ENCODE measurements at regions not wholly inside any gene's neighbourhood (a gene's known extent, or its start where the extent isn't known, plus 50 kb on each side); places are given as distances from the start of the nearest gene placed in this dataset.
"Not testable (repeated sequence)": the region's sequence is repeated elsewhere in the genome, so short reads cannot be mapped to it uniquely, and the experiment has no call there.

- DNase-seq, result no peak
Observed at GRCh38 chr3:137641879-137642704, 122.0 kb upstream of the SOX14 start.

DNA sequence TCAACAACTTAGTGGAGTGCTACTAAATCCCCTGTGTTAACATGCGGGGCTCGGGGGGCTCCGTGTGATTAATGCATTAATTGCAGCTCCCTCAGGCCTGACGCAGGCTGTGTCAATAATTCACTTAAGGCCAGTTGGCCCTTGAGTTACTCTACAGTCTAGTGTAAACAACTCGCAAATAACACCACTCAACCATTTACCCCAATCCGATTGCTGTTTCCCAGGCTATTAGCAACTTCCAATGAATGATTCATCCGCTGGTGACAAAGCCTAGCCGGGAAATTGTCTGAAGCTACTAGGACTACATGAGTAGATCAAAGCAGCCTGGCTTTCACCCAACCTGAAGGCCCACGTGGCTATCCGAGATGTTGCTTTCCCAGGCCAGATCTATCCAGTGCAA, 121.3 kb upstream of the SOX14 start:
- DNase-seq, result no peak

DNA sequence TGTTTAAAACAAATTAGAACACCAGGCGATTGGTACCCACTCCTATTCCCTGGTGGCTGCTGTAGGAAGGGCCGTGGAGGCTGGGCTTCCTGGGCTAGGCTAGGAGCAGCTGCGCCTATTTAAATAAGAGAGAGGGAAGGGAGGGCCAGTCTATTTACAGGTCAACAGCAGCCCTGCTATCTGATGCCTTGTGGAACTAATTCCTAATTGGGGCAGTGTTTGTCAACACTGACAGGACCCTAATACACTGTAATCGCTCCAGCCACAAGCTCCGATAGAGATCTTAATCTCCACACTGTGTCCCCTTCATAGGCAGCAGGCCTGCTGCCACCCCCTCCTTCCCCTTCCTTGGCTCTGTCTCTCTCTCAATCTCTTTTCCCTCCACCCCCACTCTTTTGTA, 116.9 kb upstream of the SOX14 start:
- DNase-seq, result no peak

GRCh38 chr3:137669519-137670060, 94.5 kb upstream of the SOX14 start:
- DNase-seq, result no peak

DNA sequence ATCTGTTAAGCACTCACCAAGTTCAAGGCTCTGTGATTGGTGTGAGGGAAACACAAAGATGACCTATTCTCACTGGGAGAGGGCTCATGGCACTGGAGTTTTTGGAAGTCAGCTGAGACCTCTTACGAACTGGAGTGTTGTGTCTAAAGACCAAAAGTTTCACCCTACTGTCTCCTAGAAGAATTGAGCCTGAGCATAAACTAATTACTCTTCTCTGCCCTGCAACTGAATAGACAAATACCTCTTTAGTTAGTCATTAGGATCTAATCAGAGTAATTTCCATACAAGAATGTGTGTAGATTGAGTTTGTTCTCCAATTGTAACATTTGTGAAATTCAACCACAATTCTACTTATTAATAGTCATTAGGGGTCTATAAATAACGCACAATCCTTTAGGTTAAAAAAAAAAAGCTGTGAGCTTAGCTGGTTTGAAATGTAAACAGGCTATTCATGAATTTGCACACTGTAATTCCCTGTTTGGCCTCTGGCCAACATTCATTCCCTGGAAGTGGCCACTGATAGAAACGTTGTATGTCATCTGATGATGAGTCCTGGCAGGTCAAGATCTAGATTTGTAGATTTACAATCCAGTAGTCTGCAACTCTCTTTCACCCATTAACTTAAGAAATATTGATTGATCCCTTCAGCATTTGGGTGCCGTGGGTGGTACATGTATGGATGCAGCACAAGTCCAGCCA, 76.8 kb upstream of the SOX14 start:
- no peak for DNase-seq

DNA sequence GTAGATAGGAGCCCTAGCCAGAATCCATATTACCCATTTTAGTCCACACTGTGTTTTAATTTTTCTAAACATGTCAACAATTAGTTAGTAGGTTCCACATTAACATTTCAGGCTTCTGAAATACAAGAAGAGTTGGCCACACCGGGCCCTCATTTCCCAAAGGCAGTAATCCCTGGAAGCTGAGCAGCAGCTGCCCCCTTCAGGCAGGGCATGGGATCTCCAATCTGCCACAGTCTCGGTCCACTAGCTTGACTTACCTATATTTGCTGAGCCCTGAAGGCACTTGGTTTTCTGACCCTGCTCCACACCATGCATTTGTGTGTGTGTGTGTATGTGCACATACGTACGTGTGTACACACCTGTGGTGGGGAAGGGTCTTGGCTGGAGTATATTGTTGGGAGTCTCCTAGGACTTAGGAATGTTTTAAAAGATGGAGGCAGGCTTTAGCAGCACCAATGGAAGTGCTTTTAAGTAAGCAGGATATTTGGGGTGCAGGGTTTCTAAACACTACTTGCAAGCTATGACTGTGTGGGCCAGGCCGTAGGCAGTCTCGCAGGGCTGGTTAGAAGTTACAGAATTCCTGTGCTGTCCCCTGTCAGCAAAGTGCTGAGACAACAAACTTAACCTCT, 71.2 kb upstream of the SOX14 start:
- no peak for DNase-seq

DNA sequence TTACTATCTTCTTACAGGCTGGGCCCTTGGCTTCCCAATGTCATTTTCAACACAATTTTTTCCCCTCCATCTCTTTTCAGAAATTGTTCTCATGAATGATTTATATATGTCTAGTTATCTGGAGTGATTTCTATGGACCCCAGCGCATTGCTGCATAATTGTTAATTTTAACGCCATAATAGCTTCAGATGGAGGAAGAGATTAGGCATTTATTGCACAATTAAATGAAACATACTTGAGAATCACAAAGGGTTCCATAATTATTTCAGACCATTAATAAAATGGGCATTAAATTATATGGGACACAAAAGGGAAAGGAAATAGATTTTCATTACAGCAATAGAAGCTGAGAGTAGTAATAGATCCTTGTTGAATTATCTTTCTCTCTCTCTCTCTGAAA, 70.3 kb upstream of the SOX14 start:
- DNase-seq, result no peak

DNA sequence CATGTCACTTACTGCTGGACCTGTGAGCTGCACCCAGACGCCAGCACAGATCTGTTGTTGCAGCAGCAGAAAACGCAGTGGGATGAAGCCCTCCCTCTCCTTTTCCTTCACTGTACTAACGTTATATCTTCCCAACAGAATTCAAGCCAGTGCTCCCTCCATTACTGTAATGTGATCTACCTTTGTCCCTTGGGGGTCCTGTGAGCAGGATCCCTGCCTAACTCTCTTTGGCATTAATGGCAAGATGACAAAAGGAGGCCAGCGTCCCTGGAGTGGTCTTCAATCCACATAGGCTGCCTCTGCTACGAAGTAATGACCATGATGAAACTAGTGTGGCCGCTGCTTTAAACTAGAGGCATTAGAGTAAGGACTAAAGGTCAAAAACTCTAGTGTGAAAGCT, 69.3 kb upstream of the SOX14 start:
- DNase-seq, result no peak

- no peak for DNase-seq
Observed at GRCh38 chr3:137695351-137695750, 68.8 kb upstream of the SOX14 start.

DNA sequence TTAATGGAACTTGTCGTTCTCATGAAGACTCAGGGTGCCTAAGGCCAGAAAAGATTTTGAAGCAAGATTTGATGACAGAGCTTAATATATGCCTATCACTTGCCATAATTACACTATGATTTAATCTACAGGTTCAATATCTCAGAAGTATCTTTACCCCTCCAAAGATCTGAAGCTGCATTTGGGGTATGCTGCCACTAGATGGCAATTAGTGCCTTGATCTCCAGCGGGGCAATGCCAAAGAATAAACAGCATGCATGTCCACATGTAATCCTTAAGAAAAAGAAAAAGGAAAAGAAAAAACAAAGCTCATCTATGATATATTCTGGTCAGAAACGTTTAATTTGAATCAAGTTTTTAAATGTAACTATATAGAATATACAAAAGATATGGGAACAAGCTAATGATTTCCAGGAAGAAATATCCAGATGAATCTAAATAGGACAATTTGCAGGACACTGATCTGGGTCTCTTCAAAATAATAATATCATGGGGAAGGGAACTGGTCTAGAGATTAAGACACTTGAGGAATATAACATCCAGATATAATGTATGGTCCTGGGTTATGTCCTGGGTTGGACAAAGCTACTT, 55.0 kb upstream of the SOX14 start:
- DNase-seq, result no peak

GRCh38 chr3:137713965-137714364, 50.1 kb upstream of the SOX14 start:
- DNase-seq, result not testable (repeated sequence)
